Neural crest cell (in vitro differentiated cells): ENCODE measurements at regions not wholly inside any gene's neighbourhood (a gene's known extent, or its start where the extent isn't known, plus 50 kb on each side); places are given as distances from the start of the nearest gene placed in this dataset.

Experiments used
- DNase-seq: peaks from one replicate; pipeline ENCODE4 v3.0.0; 2021; ENCODE audit warnings: low read depth, mixed read lengths, low spot score
- H3K27ac Mint-ChIP-seq: one replicate; pipeline ENCODE4 v1.8.0; 2021; ENCODE audit warnings: mild to moderate bottlenecking, mixed read lengths; ENCODE audit not compliant: unreplicated experiment
- H3K27me3 Mint-ChIP-seq: 2 replicates; pipeline ENCODE4 v1.8.0; 2021; ENCODE audit warnings: low read depth, mild to moderate bottlenecking, mixed read lengths
- H3K36me3 Mint-ChIP-seq: 2 replicates; pipeline ENCODE4 v1.8.0; 2021; ENCODE audit warnings: low read depth, mild to moderate bottlenecking, mixed read lengths
- H3K4me1 Mint-ChIP-seq: 2 replicates; pipeline ENCODE4 v1.8.0; 2021; ENCODE audit warnings: mixed read lengths
- H3K4me3 Mint-ChIP-seq: one replicate; pipeline ENCODE4 v1.8.0; 2021; ENCODE audit warnings: mild to moderate bottlenecking, mixed read lengths
- H3K9me3 Mint-ChIP-seq: 2 replicates; pipeline ENCODE4 v1.8.0; 2021; ENCODE audit warnings: mixed read lengths
- CTCF ChIP-seq: fragments of 200-600 bp; sonication (generic); conservative IDR thresholded peaks from 2 replicates; pipeline ENCODE4 v1.5.0; 2021; ENCODE audit warnings: antibody characterized with exemption, mild to moderate bottlenecking

GRCh38 chr12:92221656-92222315, 76.1 kb upstream of the BTG1 start:
- Mint-ChIP-seq H3K4me3 (no peak overlapping the region), H3K27me3 (no peaks in the 10 kb centered on the region), H3K27ac (no peak overlapping the region), H3K4me1 (peaks cover 18% of the 10 kb centered on the region), H3K36me3 (no peaks in the 10 kb centered on the region), H3K9me3 (peaks cover 5% of the 10 kb centered on the region)
- TF ChIP-seq CTCF = no peak
- DNase-seq = no peak

GRCh38 chr12:92218394-92219077, 72.9 kb upstream of the BTG1 start:
- Mint-ChIP-seq H3K4me3 (no peak overlapping the region), H3K9me3 (peaks cover 8% of the 10 kb centered on the region), H3K27ac (no peak overlapping the region), H3K36me3 (no peaks in the 10 kb centered on the region), H3K27me3 (no peaks in the 10 kb centered on the region), H3K4me1 (no peaks in the 10 kb centered on the region)
- DNase-seq = no peak
- no peak for TF ChIP-seq CTCF

GRCh38 chr12:92216092-92216491, 70.4 kb upstream of the BTG1 start:
- Mint-ChIP-seq H3K9me3 (peaks cover 10% of the 10 kb centered on the region), H3K4me1 (no peaks in the 10 kb centered on the region), H3K36me3 (no peaks in the 10 kb centered on the region), H3K27ac (no peak overlapping the region), H3K4me3 (no peak overlapping the region), H3K27me3 (no peaks in the 10 kb centered on the region)
- no peak for DNase-seq
- no peak for TF ChIP-seq CTCF

GRCh38 chr12:92215358-92215757, 69.7 kb upstream of the BTG1 start:
- H3K27ac Mint-ChIP-seq = no peak overlapping the region
- no peaks in the 10 kb centered on the region for H3K4me1 Mint-ChIP-seq
- TF ChIP-seq CTCF = no peak
- H3K27me3 Mint-ChIP-seq = no peaks in the 10 kb centered on the region
- no peaks in the 10 kb centered on the region for H3K36me3 Mint-ChIP-seq
- DNase-seq = no peak
- H3K4me3 Mint-ChIP-seq = no peak overlapping the region
- peaks cover 8% of the 10 kb centered on the region for H3K9me3 Mint-ChIP-seq

GRCh38 chr12:92213166-92213565, 67.5 kb upstream of the BTG1 start:
- H3K4me1 Mint-ChIP-seq = peaks cover 4% of the 10 kb centered on the region
- no peaks in the 10 kb centered on the region for H3K36me3 Mint-ChIP-seq
- no peak for TF ChIP-seq CTCF
- no peak for DNase-seq
- peaks cover 8% of the 10 kb centered on the region for H3K9me3 Mint-ChIP-seq
- H3K4me3 Mint-ChIP-seq = no peak overlapping the region
- no peak overlapping the region for H3K27ac Mint-ChIP-seq
- no peaks in the 10 kb centered on the region for H3K27me3 Mint-ChIP-seq
